ENCODE measurements at regions not wholly inside any gene's neighbourhood (a gene's known extent, or its start where the extent isn't known, plus 50 kb on each side); places are given as distances from the start of the nearest gene placed in this dataset.

DNA sequence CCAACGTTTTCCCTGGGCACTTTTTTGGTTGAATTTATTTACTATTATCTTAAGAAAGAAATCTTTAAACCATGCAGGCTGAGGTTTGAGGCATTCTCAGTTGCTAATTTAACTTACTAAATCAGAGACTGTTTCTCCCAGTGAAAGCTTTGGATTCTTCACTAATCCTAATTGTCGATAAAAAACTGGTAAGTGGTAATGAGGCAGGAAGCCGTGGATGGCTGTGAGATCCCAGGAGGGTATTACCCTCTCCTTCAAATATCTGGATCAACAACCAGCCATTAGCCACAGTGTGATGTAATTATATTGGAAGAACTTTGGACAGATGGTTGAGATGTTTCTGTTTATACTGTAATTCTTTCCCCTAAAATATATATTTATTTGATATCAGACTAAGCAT lies 485.0 kb downstream of the DISC1 start:
- no peak overlapping the region for H3K4me3 ChIP-seq
- Mint-ChIP-seq H3K27me3 (ENCODE audit: insufficient read depth, low read depth) (peaks cover 13% of the 10 kb centered on the region), H3K36me3 (no peaks in the 10 kb centered on the region), H3K27ac (peak overlapping the region; percentile 85), H3K9me3 (peaks cover 2% of the 10 kb centered on the region), H3K4me3 (no peak overlapping the region), H3K4me1 (peaks cover 43% of the 10 kb centered on the region)
- no peaks in the 10 kb centered on the region for H3K36me3 ChIP-seq
- H2AFZ ChIP-seq (replicated peaks) = no peak overlapping the region
- H3K79me2 ChIP-seq (ENCODE audit: low read depth) = no peaks in the 10 kb centered on the region
- DNase-seq (ENCODE audit: low spot score) = no peak
- TF ChIP-seq EZH2phosphoT487 (IDR thresholded peaks at IDR 0.05) (no peak), EZH2 (IDR thresholded peaks at IDR 0.05) (no peak)
- TF ChIP-seq, protein P1, sequence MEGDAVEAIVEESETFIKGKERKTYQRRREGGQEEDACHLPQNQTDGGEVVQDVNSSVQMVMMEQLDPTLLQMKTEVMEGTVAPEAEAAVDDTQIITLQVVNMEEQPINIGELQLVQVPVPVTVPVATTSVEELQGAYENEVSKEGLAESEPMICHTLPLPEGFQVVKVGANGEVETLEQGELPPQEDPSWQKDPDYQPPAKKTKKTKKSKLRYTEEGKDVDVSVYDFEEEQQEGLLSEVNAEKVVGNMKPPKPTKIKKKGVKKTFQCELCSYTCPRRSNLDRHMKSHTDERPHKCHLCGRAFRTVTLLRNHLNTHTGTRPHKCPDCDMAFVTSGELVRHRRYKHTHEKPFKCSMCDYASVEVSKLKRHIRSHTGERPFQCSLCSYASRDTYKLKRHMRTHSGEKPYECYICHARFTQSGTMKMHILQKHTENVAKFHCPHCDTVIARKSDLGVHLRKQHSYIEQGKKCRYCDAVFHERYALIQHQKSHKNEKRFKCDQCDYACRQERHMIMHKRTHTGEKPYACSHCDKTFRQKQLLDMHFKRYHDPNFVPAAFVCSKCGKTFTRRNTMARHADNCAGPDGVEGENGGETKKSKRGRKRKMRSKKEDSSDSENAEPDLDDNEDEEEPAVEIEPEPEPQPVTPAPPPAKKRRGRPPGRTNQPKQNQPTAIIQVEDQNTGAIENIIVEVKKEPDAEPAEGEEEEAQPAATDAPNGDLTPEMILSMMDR (IDR thresholded peaks at IDR 0.05) = no peak
- peak overlapping the region; percentile 70 for H3K4me2 ChIP-seq
- H3F3A ChIP-seq (ENCODE audit: low read depth) = peaks cover 23% of the 10 kb centered on the region
- H3K9ac ChIP-seq = no peak overlapping the region
- H3K27ac ChIP-seq = no peak overlapping the region
- H3K27me3 ChIP-seq = no peaks in the 10 kb centered on the region
- no peaks in the 10 kb centered on the region for H4K20me1 ChIP-seq (ENCODE audit: low read depth)
- no peaks in the 10 kb centered on the region for H3K9me3 ChIP-seq (ENCODE audit: low read depth)
- H3K4me1 ChIP-seq = peaks cover 40% of the 10 kb centered on the region

GRCh38 chr1:232110281-232111090 lies 483.9 kb downstream of the DISC1 start:
- H3K4me1 ChIP-seq = peaks cover 51% of the 10 kb centered on the region
- Mint-ChIP-seq H3K27ac (peak overlapping the region; percentile 85), H3K4me1 (peaks cover 54% of the 10 kb centered on the region), H3K36me3 (no peaks in the 10 kb centered on the region), H3K4me3 (peak overlapping the region; percentile 57), H3K9me3 (peaks cover 2% of the 10 kb centered on the region), H3K27me3 (ENCODE audit: insufficient read depth, low read depth) (peaks cover 13% of the 10 kb centered on the region)
- peak overlapping the region; percentile 70 for H3K4me2 ChIP-seq
- no peaks in the 10 kb centered on the region for H3K27me3 ChIP-seq
- no peak overlapping the region for H3K9ac ChIP-seq
- no peaks in the 10 kb centered on the region for H3K36me3 ChIP-seq
- peaks cover 31% of the 10 kb centered on the region for H3F3A ChIP-seq (ENCODE audit: low read depth)
- no peaks in the 10 kb centered on the region for H3K79me2 ChIP-seq (ENCODE audit: low read depth)
- H2AFZ ChIP-seq (replicated peaks) = peak overlapping the region; percentile 60
- no peak overlapping the region for H3K4me3 ChIP-seq
- TF ChIP-seq EZH2phosphoT487 (IDR thresholded peaks at IDR 0.05) = peak; percentile 53
- TF ChIP-seq, protein P1 (IDR thresholded peaks at IDR 0.05) = no peak
- peak; percentile 89 for DNase-seq (ENCODE audit: low spot score)
- H4K20me1 ChIP-seq (ENCODE audit: low read depth) = no peaks in the 10 kb centered on the region
- H3K27ac ChIP-seq = peak overlapping the region; percentile 54
- no peaks in the 10 kb centered on the region for H3K9me3 ChIP-seq (ENCODE audit: low read depth)

GRCh38 chr1:232109391-232109790 lies 482.8 kb downstream of the DISC1 start:
- H3K4me1 ChIP-seq = peaks cover 55% of the 10 kb centered on the region
- no peak for DNase-seq (ENCODE audit: low spot score)
- H3K27me3 Mint-ChIP-seq (ENCODE audit: insufficient read depth, low read depth) = peaks cover 13% of the 10 kb centered on the region
- H3F3A ChIP-seq (ENCODE audit: low read depth) = peaks cover 35% of the 10 kb centered on the region
- no peak overlapping the region for H3K4me3 Mint-ChIP-seq
- H3K4me3 ChIP-seq = no peak overlapping the region
- H3K4me1 Mint-ChIP-seq = peaks cover 64% of the 10 kb centered on the region
- no peaks in the 10 kb centered on the region for H3K79me2 ChIP-seq (ENCODE audit: low read depth)
- no peak overlapping the region for H3K27ac ChIP-seq
- H3K36me3 ChIP-seq = no peaks in the 10 kb centered on the region
- peaks cover 2% of the 10 kb centered on the region for H3K9me3 Mint-ChIP-seq
- H3K9ac ChIP-seq = no peak overlapping the region
- H2AFZ ChIP-seq (replicated peaks) = no peak overlapping the region
- TF ChIP-seq EZH2phosphoT487 (IDR thresholded peaks at IDR 0.05) (no peak), EZH2 (IDR thresholded peaks at IDR 0.05) (no peak)
- TF ChIP-seq, protein P1 (IDR thresholded peaks at IDR 0.05) = no peak
- H3K27me3 ChIP-seq = no peaks in the 10 kb centered on the region
- H3K36me3 Mint-ChIP-seq = no peaks in the 10 kb centered on the region
- no peaks in the 10 kb centered on the region for H4K20me1 ChIP-seq (ENCODE audit: low read depth)
- H3K9me3 ChIP-seq (ENCODE audit: low read depth) = no peaks in the 10 kb centered on the region
- no peak overlapping the region for H3K27ac Mint-ChIP-seq
- H3K4me2 ChIP-seq = no peak overlapping the region
